GM18517 (cell line): ENCODE measurements at regions not wholly inside any gene's neighbourhood (a gene's known extent, or its start where the extent isn't known, plus 50 kb on each side); places are given as distances from the start of the nearest gene placed in this dataset.
A peak's percentile ranks its signal among the peaks of the same experiment; 100 is the strongest.

Experiments used
- ATAC-seq: cut with Tn5 transposase; IDR thresholded peaks from one replicate; pipeline ENCODE4 v1.9.1; 2021; ENCODE audit warnings: mild to moderate bottlenecking, moderate library complexity; ENCODE audit not compliant: unreplicated experiment

DNA sequence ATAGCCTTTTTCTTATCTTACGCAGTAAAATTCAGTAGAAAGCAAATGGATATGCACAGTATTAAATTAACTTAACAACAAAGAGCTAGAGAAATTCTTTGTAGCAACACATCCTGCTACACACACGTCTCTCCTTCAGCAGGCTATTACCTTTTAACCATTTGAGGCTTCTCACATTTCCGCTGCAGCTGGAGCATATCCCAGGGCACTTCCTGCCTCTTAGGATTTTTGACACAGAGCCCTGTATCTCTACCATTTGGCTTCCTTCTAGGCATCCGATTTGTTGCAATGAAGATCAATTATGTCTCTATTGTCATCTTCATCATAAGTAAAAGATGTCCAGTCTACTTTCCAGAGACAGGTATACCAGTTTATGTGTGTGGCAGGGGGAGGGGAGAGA is 292.4 kb upstream of the CBLB start:
- no peak for ATAC-seq

DNA sequence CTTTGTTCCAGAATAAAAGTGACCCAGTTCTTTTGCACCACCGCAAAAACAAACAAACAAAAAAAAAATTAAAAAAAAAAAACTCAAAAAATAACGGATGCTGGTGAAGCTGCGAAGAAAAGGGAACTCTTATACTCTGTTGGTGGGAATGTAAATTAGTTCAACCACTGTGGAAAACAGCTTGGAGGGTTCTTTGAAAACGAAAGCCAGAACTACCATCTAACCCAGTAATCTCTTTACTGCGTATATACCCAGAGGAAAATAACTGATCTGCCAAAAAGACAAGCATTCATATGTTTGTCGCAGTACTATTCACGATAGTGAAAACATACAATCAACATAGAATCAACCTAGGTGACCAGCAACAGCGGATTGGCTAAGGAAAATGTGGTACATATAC is 298.9 kb upstream of the CBLB start:
- peak; percentile 48 for ATAC-seq

GRCh38 chr3:106168962-106169750 is 300.3 kb upstream of the CBLB start:
- ATAC-seq: no peak

DNA sequence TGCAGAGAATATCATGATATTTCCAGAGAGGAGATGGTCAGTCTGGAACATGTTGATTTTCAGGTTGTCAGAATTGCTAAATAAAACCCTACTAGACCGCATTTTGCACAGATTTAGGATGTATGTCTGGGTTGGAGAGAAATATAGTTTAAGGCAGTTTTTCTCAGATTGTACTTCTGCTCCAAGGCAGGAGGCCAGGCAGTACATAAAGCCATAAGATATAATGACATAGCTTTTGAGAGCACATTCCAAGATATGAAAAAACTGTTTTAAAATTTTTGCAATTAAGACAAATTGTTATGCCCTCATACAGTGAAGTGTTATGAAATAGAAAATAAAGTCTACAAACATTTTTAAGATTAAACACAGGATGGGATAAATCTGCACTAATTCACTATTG is 301.8 kb upstream of the CBLB start:
- ATAC-seq: no peak

- ATAC-seq: no peak
Observed at GRCh38 chr3:106172101-106172500, 303.3 kb upstream of the CBLB start.

- peak; percentile 64 for ATAC-seq
Observed at GRCh38 chr3:106172780-106173179, 304.0 kb upstream of the CBLB start.

GRCh38 chr3:106175276-106175675 is 306.5 kb upstream of the CBLB start:
- ATAC-seq: no peak

DNA sequence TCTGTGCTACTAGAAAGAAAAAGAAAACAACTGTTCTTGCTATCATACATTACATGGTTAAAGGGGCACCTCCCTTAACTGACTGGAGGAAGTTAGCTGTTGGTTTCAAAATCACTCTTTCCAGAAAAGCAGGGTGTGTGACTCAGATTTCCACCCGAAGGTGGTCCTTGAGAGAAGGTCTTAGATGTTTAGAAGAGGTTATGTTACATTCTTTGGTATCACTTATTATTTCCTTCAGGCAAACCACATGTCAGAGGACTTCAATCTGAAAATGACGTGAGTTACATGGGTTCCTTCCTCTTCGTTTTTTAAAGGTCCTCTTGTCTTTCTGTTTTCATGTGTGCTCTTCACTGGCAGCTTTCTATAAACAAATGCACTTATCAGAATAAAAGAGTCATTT is 307.9 kb upstream of the CBLB start:
- peak; percentile 78 for ATAC-seq

DNA sequence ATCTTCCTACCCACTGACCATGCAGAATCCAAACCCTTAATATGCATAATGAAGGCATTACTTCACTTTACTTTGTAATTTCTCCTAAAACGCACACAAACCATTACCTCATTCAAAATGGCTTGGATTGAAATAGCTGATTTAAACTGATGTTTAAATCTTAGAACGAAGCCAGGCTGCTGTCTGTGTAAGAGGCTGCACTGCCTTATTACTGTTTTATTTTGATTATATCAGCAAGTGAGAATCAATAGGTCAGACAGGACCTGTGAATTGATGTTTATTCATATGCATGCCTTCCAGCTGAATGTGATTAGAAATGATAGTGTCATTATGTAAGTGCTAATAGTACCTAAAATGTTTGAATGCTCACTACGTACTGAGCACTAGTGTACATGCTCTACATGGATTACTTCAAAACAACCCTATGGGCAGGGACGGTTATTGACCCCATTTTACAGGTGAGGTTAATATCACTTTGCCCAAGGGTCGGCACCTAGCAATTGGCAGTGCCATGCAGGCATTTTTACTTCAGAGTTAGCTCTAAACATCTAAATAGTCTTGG is 314.2 kb upstream of the CBLB start:
- no peak for ATAC-seq

- no peak for ATAC-seq
Observed at GRCh38 chr3:106183762-106184391, 315.1 kb upstream of the CBLB start.

- peak; percentile 98 for ATAC-seq
Observed at GRCh38 chr3:106184540-106185457, 316.0 kb upstream of the CBLB start.

- ATAC-seq: no peak
Observed at GRCh38 chr3:106185949-106186348, 317.1 kb upstream of the CBLB start.

GRCh38 chr3:106190296-106190695 is 321.5 kb upstream of the CBLB start:
- no peak for ATAC-seq

DNA sequence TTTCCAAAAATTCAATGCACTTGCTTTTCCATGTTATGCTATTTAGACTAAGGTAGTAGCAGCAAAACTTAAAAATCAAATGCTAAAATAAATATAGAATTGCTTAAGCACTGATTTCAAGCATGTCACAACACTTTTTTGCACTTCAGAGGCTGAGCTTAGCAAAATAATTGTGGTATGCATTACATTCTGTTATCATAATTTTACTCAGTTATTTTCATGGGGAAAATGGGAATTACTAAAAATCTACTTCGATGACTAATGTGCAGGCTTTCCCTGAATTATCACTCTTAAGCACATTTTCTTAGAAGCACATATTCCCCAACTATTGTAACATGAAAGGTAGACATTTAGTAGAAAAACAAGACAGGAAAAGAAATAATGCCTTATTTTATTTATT is 322.4 kb upstream of the CBLB start:
- ATAC-seq: no peak

DNA sequence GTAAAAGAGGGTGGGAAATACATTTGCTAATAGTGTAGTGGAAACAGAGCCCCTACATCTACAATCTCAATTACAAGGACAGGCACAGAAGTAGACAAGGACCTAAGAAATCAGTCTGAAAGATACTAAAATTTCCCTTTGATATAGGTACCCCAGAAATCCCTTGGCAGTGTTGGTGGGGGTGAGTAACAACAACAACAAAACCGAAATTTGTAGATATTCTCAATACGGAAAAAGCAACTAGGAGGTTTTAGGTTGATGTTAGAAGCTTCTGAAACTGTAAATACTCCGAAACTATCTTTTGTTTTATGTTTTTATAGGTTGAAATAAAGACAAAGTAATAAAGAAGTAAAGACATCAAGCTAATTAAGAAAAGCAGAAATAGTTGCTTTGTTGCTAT is 323.1 kb upstream of the CBLB start:
- ATAC-seq: no peak

DNA sequence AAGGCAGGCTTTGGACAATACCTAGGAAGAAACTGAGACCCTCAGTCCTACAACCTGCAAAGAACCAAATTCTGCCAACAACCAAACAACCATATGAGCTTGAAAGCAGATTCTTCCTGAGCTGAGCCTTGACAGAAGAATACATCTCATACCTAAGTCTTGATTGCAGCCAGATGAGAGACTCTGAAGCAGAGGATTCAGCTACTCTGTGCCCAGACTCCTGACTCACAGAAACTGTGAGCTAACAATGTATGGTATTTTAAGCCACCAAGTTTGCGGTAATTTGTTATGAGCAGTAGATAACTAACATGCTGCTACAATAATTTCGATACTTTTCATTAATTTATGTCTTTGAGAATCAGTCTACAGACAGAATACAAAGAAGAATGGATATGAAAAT is 325.1 kb upstream of the CBLB start:
- no peak for ATAC-seq

DNA sequence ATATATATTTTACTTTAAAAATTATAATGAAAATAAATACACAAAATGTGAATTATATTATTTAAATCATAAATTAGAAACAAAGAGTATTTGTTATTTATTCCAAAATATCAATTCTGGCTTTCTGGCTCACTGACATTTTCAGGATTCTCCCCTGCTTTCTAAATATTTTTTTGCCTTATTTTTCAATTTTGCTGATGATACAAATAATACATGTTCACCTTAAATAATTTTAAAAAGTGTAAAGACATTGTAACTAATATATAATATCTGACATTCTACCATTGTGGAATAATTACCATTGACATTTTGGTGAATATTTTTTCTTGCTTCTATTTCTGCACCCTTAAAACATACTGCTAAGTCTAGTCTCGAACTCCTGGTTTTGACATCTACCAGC is 325.9 kb upstream of the CBLB start:
- no peak for ATAC-seq

DNA sequence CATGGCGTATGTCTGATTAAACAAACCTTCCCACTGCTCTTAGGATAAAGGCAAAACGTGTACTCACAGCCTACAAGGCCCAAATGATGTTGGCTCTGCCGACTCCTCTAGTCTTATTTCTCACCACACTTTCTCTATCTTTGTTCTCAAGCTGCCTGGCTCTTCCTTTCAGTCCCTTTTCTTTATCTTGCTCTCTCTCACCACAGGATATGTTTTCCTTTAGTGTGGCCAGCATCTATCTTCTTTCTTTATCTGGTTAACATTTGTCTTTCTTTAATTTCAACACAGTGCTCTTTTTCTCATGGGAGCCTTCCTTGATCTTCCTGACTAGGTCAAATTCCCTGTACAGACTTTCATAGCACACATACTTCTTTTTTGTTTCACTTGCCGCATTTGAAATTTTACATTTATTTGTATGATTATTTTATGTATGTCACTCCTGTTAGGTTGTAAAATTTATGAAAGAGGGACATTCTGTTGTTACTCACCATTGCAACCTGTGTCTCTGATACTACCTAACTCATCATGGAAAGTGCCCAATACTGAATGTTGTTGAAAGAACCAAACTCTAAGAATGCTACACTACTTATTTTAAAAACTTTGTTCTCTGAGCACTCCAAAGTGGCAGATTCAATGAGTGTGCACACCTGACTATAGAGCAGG is 328.9 kb upstream of the CBLB start:
- no peak for ATAC-seq

- ATAC-seq: no peak
Observed at GRCh38 chr3:106204160-106204868, 335.5 kb upstream of the CBLB start.

- ATAC-seq: peak; percentile 77
Observed at GRCh38 chr3:106206146-106206545, 337.3 kb upstream of the CBLB start.
